ENCODE measurements at regions not wholly inside any gene's neighbourhood (a gene's known extent, or its start where the extent isn't known, plus 50 kb on each side); places are given as distances from the start of the nearest gene placed in this dataset.

DNA sequence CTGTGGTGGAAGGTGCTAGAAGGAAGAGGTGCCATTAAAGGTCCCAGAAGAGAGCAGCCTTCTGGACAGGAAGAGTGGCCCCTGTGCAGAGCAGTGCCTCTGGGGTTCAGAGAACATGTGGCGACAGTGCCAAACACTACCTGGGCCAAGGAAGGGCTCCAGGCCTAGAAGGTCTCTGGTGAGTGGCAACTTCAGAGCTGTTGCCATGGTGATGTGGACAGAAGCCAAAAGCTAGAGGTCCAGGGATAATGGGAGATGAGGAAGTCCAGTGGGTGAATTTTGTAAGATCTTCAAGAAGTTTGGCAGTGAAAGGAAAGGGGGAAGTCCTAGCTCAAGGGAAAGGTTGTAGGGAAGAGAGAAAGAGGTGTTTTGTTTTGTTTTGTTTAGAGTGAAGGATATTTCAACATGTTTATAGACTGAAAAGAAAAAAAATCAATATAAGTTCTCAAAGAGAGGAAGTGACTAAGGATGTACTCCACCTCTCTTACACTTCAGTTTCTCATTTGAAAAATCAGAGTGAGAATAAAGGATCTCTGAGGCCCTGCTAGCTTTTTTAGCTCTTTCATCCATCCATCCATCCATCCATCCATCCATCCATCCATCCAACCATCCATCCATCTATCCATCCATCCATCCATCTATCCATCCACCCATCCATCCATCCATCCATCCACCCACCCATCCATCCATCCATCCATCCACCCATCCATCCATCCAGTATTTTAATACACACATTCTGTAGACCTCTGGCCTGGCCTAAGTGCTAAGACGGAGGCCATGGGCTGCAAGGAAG lies 77.1 kb upstream of the DUSP5 start:
- TF ChIP-seq POLR2A (IDR thresholded peaks at IDR 0.05; ENCODE audit: low read length), result no peak
- no peak for TF ChIP-seq GATA1 (IDR thresholded peaks at IDR 0.05; ENCODE audit: low read depth, low read length)

Data from erythroblast (primary cell).